NCI-H69 (cell line): ENCODE measurements at regions not wholly inside any gene's neighbourhood (a gene's known extent, or its start where the extent isn't known, plus 50 kb on each side); places are given as distances from the start of the nearest gene placed in this dataset.
A peak's percentile ranks its signal among the peaks of the same experiment; 100 is the strongest.
"Not testable (repeated sequence)": the region's sequence is repeated elsewhere in the genome, so short reads cannot be mapped to it uniquely, and the experiment has no call there.

Experiments
- DNase-seq: peaks from one replicate; lab custom pipeline; 2025; lab: John Stamatoyannopoulos, UW

DNA sequence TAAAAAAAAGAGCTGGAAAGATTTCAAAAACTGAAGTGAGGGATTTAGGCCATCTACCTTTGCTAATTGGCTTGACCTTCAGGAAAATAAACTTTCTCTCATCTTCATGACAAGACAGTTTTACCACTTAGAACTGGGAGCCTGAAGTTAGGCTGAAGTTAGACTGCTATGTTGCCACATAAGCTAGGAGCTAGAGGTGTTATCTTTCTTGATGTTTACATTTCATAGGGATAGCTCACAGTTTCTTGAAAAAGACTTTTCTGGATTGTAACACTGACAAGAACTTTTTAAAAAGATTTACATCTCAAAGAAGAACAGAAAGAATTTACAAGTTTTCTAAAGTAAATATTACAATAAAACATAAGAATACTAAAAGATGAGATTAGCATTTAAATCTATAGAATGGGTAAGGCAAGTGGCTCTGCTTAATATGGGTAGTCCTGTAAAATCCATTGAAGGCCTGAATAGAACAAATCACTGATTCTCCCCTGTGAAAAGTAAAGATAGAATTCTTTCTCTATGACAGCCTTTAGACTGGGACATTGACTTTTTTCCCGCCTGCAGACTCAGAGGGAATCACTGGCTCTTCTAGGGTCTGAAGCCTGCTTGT lies 1665.4 kb upstream of the CDH9 start:
- DNase-seq, result no peak

DNA sequence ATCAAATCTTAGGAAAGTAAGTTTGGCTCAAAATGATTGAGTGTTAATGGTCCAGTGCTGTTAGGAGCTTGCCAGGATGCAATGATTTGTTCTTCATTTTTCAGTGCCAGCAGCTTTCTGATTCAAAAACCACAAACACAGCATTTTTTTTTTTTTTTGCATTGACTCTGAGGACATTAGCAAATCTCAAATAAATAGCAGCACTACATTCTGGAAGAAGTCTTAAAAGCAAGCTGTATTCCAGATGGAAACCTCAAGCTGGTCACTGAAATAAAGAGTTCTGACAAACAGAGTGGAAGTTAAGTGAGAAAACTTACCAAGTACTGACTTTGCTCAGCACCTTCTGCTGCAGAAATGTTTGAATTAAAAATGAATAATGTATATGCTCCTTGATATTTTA lies 1653.1 kb upstream of the CDH9 start:
- DNase-seq, result no peak

DNA sequence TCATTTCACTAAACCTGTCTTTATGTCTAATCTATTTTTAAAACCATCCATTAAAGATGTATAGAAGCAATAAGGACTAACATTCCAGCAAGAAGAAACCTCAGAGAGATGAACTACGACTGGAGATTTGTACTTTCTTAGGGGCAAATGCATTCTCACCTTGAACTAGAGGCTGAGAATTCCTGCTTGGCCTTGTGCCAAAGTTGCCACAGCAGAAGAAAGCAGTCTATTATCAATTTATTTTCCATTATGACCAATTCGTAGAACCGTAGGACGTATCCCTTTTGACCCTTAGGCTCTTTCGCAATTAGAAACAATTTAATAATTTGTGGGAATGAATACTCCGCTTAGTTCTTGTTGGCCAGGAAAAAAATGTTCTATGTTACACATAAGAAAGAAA lies 1647.4 kb upstream of the CDH9 start:
- peak; percentile 20 for DNase-seq

DNA sequence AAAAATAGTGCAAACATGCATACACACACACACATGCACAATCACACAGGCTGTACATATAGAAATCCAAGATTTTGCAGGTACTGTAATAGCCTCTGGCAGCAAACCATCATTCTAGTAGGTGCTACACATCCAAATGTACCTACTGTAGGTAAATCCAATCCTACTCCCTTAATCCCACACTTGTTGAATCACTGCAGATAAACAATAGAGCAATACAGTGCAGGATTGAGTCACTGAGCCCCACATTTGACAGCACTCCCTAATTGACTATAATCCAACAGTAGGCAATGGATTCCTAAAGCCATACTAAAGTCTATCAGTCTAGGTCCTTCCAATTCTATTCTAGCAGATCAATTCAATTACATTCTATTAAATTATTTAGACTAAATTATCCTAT lies 1640.5 kb upstream of the CDH9 start:
- peak; percentile 32 for DNase-seq

GRCh38 chr5:28666110-28666509 lies 1627.7 kb upstream of the CDH9 start:
- no peak for DNase-seq

GRCh38 chr5:28648108-28648507 lies 1609.7 kb upstream of the CDH9 start:
- peak; percentile 17 for DNase-seq

DNA sequence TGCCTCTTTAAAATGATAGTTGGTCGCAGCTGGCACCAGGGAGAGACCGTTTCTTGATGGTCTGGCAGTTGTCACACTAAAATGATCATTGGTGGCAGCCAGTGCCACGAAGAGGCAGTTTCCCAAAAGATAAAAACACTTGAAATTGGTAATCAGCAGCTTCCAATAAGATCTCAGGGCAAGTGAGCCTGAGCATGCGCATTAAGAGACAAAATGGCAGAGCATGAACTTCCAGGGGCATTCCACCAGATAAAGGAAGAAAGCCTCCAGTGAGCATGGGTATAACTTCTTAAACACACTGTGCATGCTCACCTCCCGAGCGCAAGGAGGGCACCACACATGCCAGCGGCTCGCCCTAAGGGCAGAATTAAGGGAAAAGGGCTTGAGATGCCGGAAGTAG lies 1594.2 kb upstream of the CDH9 start:
- DNase-seq, result no peak

DNA sequence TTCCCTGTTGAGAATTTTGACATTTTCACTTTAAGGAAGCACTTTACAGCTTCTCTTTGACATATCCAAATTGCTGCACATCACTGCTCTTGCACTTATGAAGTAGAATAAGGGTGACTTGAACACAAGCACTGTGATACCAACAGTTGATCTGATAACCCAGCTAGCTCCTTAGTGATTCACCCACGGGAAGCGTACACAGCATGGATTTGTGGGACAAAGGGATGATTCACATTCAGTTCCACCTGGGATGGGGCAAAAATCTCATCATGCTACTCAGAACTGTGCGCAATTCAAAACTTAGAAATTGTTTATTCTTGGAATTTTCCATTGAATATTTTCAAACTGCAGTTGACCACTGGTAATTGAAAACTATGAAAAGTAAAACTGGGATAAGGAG lies 1565.5 kb upstream of the CDH9 start:
- no peak for DNase-seq

DNA sequence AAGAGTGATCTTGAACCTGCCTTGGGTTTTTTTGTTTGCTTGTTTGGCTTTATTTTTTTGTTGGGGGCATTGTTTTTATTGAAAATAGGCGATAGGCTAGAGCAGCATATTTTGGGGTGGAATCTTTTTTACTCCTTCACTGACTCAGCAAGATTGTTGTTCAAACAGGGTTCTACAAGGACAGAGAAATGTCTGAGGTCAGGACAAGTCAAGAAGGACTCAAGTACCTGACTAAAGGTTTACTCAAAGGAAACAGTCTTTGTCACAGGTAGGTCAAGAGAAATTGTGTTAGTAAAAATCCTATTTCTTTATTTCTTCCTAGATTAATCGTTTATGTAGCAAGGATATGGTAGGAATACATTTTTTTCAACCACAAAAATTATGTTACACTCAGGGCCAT lies 1564.0 kb upstream of the CDH9 start:
- DNase-seq, result no peak

DNA sequence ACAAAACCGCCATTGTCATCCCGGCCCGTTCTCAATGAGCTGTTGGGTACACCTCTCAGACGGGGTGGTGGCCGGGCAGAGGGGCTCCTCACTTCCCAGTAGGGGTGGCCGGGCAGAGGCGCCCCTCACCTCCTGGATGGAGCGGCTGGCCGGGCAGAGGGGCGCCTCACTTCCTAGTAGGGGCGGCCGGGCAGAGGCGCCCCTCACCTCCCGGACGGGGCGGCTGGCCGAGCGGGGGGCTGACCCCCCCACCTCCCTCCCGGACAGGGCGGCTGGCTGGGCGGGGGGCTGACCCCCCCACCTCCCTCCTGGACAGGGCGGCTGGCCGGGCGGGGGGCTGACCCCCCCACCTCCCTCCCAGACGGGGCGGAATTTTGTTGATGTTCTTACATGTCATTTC lies 1558.3 kb upstream of the CDH9 start:
- not testable (repeated sequence) for DNase-seq

DNA sequence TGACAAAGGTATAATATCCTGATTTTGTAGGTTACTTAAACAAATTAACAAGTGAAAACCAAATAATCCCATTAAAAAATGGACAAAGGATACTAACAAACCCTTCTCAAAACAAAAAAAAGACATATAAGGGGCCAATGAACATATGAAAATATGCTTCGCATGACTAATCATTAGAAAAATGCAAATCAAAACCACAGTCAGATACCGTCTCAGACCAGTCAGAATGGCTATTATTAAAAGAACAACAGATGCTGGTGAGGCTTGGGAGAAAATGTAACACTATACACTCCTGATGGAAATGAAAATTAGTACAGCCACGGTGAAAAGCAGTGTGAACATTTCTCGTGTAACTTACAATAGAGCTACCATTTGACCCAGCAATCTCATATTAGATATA lies 1542.2 kb upstream of the CDH9 start:
- no peak for DNase-seq

- DNase-seq, result peak; percentile 5
These were observed 1537.6 kb upstream of the CDH9 start for GRCh38 chr5:28576022-28576421.

DNA sequence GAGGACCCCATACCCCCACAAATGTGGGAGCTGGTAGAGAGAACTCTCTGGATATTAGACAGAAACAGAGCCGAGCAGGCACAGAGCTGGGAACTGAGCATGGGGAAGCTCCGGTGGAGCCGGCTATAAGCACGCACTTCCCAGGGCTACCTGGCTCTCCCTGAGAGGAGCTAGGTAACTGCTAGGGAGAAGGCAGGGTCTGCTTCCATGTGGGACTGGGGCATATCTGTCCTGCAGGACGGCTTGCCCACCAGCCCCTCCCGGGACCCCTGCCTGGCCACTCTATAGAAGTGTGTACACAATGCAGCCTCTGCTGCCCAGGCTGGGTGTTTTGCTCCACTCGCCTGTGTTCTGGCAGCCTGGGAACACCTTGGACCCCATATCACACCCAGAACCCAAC lies 1537.0 kb upstream of the CDH9 start:
- DNase-seq, result no peak

DNA sequence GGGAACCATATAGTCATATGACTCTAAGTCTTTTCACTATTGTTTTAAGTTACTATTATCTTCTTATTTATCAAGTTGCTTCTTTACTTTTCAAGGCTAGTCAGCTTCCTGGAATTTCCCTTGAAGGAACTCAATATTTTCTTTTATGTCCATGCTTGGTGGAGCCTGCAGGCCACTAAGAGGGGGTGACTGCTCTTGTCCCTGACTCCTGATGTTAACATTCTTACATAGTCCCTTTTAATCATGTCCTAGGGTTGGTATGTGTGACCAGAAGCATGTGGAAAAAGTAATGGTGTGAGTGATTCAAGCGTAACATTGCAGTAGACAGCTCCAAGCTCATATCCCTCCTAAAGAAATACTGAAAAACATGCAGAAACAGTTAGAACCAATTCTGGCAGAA lies 1536.2 kb upstream of the CDH9 start:
- DNase-seq, result no peak

- DNase-seq, result no peak
These were observed 1528.7 kb upstream of the CDH9 start for GRCh38 chr5:28567048-28567447.

DNA sequence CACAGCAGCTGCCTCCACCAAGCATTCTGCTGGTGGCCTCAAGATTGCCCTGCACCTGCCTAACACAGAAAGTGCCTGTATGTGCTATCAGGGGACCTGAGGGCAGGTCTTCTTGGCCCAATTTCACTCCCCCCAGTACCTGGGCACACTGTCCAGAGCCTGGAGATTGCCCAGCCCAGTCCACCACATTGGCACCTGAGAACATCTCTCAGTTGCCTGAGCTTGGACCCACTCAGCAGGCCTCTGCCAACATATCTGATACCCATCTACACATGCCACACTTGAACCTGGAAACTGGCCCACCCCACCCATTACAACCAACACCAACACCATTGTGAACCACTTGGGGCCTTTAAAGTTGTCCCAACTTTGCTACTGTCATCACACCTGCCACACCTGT lies 1523.1 kb upstream of the CDH9 start:
- DNase-seq, result no peak

DNA sequence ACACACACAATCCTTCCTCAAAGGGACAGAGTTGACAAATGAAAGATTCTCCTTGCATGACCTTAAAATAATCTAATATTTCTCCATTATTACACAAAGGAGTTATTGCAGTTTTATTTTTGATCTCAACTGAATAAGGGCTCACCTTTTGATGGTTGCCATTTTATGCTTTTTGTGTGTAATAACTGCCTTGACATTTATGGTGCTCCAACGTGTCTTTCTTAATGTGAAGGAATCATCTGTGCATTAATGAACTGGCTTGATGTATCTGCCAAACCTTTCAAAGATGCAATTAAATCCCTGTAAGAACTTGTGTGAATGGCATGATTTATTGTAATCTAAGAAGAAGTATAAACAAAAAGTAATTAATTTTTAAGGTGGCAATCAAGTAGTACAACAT lies 1519.8 kb upstream of the CDH9 start:
- DNase-seq, result no peak

DNA sequence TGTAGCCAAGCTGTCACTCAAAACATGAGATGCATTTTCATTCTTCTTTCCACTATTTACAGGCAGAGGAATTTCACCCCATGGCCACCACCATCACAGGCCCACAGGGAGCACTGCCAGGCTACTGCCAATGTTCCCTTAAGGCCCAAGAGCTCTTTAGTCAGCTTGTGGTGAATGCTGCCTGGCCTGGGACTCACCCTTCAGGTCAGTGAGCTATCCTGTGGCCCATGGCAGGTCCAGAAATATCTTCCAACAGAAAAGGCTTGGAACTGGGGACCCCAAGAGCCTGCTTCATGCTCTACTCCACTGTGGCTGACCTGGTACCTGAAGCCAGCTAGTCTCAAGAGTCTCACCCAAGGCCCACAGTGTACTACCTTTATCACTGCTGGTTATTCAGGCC lies 1518.7 kb upstream of the CDH9 start:
- DNase-seq, result no peak

- DNase-seq, result no peak
These were observed 1511.2 kb upstream of the CDH9 start for GRCh38 chr5:28549588-28549987.

GRCh38 chr5:28548856-28549255 lies 1510.5 kb upstream of the CDH9 start:
- DNase-seq, result no peak

DNA sequence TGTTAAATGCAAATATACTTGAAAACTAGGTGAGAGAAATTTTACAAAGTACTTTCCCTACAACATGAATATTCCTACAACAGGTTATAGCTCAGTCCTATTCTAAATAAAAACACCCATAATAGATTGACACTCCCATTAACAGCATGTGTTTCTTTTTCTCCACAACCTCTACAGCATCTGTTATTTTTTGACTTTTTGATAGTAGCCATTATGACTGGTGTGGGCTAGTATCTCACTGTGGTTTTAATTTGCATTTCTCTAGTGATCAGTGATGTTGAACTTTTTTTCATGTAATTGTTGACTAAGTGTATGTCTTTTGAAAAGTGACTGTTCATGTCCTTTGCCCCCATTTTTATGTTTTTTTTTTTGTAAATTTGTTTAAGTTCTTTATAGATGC lies 1506.1 kb upstream of the CDH9 start:
- no peak for DNase-seq

DNA sequence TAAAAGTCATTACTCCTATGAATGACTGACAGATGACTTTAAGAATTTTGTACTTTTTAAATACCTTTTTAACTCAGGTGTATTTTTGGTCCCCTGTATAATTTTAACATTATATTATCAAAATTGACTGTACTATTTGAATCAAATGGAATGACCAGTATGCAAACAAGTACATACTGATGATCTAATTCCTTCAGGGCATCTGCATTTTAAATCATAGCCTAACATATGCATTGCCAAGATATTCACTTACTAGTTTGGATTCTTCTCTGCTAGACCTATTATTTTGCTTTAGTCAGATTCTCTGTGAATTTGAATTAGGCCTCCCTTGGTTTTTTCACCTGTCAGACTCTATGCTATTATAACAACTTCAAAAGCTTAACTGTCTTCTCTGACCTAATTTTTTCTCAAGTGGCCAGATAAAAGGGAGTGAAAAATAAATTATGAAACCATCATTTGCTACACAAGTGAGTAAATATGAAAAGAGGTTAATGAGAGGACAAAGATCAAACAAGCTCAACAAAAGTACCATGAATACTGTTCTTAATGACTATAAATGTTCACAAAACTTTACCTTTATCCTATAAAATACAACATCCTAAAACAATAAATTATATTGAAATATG lies 1505.2 kb upstream of the CDH9 start:
- no peak for DNase-seq

DNA sequence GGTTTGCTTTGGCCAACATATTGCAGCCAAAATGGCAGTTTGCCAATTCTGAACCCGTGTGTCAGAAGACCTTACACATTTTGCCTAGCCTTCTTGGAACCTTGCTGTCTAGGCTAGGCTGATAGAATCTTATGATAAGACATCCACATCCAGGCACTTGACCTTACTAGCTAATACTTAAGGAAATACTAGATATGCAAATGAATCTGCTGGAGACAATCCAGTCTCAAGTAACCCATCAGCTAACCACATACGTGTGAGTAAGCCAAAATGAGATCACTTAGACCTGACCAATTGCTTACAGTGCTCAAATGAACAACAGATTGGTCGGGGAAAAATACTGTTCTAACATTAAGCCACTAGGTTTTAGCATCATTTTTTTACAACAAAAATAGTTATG lies 1504.6 kb upstream of the CDH9 start:
- no peak for DNase-seq

- DNase-seq, result no peak
These were observed 1485.7 kb upstream of the CDH9 start for GRCh38 chr5:28523888-28524635.
